ENCODE measurements at regions not wholly inside any gene's neighbourhood (a gene's known extent, or its start where the extent isn't known, plus 50 kb on each side); places are given as distances from the start of the nearest gene placed in this dataset.
A peak's percentile ranks its signal among the peaks of the same experiment; 100 is the strongest.

GRCh38 chr2:58557176-58557575 is 316.1 kb upstream of the FANCL start:
- DNase-seq = no peak

- DNase-seq = no peak
Observed at GRCh38 chr2:58553937-58554336, 312.8 kb upstream of the FANCL start.

DNA sequence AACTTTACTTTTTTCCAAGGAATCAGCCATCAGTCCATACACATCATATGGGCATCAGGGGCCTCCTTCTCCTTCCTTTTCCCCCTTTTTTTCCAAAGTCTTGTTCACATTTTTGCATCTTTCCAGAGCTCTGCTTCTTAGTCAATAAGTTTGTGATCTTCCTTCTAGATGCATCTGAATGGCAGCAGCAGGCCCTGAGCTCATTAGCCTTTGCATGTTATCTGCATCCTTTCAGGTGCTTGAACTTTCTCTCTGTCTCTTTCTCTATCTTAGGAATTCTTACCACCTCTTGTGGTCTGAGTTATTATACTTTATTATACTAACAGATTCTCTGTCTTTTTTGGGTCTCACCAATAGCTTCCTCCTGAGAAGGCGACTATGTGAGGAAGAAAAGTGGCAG is 312.4 kb upstream of the FANCL start:
- DNase-seq = no peak

DNA sequence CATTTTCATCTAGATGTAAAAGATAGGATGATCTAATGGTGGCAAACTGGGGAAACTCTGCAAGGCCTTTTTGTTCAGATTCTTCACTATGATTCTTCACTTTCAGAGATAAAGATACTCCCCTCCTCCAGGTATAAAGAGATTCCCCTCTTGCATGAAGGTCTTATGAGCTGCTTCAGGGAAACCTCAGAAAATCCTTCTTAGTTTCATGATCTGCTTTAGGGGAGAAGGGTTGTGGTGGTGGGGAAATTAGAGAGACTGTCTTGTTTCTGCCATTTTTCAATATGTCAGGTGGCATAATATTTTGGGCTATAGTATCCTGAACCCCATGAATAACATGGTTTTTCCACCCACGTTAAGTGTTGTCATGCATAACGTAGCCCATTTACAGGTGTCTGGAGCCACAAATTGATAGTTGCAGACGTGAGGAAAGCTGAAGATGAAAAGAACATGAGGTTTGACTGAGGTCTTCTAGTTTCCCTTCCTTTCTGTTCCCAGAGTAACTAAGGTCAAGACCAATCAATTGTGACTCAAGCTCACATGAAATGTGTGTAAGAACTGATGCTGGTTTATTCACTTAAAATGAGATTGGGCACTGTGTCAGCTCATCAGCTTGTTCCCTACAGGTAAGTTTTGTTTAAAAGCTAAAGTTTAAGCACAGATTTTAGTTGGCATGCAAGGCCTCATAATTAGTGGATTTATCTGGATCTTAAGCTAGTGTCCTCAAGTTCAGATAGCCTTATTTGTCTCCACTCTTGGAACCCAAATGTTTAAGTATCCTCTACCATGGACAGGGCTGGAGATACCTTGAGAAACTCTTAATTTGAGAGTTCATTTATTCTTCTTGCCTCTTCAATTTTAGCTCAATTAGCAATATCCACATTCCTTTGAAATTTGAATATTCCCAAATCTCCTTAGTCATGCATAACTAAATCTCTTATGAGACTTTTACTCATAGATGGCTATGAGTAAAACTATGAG is 304.5 kb upstream of the FANCL start:
- DNase-seq = no peak

- no peak for DNase-seq
Observed at GRCh38 chr2:58543442-58543841, 302.3 kb upstream of the FANCL start.

DNA sequence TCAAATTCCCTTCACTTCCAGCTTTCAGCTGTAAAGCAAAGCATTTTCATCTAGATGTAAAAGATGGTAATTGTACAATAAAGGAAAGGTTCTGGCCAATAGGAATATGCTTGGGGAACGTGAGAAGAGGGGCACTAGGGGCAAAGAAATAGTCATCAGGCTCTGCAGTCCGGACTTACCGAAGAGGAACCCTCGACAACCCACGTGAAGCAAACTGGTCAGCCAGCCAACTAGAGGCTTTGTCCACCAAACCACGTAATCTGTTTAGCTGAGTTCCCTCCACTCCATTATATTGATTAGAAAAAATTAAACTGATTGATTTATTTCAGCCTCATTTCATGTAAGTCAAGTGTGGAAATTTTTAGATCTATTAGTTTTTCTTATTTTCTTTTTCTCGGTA is 300.4 kb upstream of the FANCL start:
- DNase-seq = no peak

DNA sequence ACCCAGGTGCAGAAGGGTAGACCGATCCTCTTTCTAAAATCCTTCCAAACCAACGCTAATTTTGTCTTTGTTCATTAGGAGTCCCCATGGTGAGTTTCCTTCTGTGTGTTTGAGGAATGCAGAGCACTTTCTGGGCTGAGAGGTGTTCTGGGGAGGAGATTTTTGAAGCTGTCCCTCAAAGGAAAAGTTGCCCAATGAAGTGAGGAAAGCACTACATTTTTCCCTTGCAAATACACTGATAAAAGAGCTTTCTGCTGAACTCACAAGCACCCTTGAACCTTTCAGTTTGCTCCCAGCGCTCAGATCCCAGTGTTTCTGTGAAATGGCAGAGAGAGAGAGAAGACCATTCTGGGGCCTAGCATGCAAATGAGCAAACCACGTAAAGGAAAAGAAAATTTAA is 299.6 kb upstream of the FANCL start:
- no peak for DNase-seq

- peak; percentile 48 for DNase-seq
Observed at GRCh38 chr2:58539973-58540372, 298.8 kb upstream of the FANCL start.

- DNase-seq = no peak
Observed at GRCh38 chr2:58535990-58536389, 294.9 kb upstream of the FANCL start.

DNA sequence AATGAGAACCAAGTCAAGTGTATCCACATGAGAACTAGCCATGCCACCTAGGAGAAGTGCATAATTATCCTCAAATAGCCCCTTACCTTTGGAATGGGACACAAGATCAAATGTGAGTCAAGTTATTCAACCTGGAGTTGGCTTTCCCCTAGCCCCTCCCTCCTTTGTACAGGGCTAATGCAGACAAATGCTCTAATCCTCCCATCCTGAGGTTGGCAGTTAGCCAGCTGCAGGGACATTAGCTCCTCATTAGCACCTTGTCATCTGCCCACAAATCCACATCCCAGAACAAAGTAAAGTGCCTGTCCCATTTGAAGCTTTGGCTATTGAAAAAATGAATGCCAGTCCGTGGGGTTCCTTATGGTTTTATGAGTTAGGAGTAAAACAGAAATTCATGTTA is 294.1 kb upstream of the FANCL start:
- peak; percentile 28 for DNase-seq

GRCh38 chr2:58533376-58533775 is 292.3 kb upstream of the FANCL start:
- no peak for DNase-seq

DNA sequence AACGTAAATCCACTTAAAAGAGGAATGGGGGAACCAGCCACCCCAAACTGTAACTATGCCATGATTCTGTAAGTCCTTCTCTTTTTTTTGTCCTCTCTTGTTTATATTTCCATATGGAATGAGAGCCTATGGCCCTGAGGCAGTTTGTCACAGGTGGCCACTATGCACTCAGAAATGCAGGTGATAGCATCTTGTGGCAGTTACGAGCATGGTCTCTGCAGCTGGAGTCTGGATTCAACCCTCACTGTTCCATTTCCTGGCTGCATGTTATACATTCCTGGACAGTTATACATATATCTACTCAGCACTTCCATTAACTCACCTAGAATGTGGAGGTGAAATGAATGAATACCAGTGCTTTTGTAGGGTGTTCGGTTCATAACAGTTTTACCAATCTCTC is 291.5 kb upstream of the FANCL start:
- no peak for DNase-seq

- no peak for DNase-seq
Observed at GRCh38 chr2:58527647-58528046, 286.5 kb upstream of the FANCL start.

- DNase-seq = peak; percentile 32
Observed at GRCh38 chr2:58521803-58522554, 280.9 kb upstream of the FANCL start.

GRCh38 chr2:58520903-58521302 is 279.8 kb upstream of the FANCL start:
- DNase-seq = no peak

- DNase-seq = no peak
Observed at GRCh38 chr2:58517881-58518280, 276.8 kb upstream of the FANCL start.

- DNase-seq = no peak
Observed at GRCh38 chr2:58516695-58517094, 275.6 kb upstream of the FANCL start.

DNA sequence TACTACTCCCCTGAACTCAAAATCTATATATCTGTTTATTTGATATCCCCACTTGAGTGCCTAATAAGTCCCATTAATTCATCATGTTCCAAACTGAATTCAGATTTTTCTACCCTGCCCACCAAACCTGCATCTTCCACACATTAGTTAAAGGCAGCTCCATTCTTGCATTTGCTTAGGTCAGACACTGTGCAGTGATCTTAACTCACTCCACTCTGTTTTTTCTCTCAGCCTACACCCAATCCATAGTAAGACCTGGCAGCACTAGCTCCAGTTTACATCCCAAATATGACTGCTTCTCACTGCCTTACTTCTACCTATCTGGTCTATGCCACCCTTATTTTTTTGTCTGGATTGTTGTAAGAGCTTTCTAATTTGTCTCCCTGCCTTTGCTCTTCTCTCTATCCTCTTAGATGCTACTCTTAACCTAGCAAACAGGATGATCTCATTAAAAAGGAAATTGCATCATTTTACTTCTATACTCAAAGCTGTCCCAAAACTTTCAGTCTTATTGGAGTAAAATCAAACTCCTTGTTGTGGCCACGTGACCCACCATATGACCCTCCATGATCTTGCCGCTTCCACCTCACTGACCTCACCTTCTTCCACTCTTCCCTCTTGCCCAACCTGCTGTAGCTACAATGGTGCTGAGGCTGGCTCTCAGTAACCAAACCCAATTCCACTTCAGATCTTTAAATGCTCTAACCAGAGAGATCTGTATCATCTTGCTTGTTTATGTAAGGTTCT is 274.9 kb upstream of the FANCL start:
- no peak for DNase-seq

DNA sequence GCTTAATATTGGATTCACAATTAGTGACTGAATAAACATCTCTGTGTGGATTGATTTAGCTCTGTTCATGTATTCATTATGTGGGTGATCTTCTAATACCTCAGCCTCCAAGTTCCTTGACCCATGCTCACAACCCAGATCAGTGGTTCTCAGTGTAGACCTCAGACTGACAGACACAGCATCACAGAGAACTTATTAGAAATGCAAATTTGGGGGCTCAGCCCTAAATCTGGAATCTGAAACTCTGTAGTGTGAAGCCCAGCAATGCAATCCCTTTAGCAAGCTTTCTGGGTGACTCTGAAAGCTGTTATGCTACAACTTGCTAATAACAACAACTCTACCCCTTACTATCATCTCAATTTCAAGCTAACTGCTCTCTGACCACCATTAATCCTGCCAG is 273.1 kb upstream of the FANCL start:
- DNase-seq = no peak

GRCh38 chr2:58512878-58513277 is 271.8 kb upstream of the FANCL start:
- peak; percentile 42 for DNase-seq

DNA sequence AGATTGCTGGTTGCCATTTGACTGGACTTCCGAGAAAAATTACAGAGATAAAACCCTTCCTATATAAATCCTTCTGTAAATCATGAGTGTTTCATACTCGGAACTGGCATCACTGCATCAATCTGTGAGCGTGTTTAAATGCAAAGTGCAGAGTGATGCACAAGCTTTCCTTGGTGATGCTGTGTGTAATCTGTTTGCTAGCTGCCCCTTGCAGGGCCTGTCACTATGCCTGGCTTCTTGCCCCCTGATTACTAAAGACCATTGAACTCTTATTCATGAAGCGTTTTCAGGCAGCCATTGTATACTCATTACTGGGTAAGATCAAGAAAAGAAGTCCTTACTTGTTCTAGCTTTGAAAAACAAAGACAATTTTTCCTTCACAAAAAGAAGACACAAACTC is 266.9 kb upstream of the FANCL start:
- no peak for DNase-seq

DNA sequence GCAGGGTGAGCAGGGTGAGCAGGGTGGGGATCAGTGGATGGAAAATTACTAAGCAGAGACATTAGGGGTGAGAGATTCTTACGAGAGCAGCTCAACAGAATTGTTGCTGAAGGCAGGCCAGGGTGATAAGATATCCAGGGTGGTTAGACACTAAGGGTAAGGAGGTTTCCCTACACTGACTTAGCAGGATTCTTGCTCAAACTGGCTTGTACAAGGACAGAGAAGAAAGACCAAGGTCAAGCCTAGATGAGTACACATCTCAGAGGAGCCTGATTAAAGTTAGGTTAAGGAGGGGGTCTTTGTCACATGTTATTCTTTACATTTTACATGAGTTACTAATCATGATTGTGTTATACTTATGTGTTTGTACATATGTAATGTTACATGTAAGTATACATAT is 262.8 kb upstream of the FANCL start:
- no peak for DNase-seq

DNA sequence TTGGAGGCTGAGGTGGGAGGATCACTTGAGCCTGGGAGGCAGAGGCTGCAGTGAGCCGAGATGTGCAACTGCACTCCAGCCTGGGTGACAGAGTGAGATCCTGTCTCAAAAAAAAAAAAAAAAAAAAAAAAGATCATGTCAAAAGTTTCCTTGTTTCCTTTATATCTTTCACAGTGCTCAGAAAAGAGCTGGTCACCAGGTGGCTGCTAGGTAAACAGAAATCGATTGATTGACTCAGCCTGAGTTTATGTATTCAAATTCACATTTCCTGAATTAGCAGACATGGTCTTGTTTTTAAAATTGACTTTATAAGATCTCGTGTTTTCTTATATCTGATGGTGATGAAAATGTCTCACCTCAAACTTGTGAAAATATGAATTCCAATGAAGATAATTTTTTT is 261.8 kb upstream of the FANCL start:
- no peak for DNase-seq
